HCT116 (cell line): ENCODE measurements at regions not wholly inside any gene's neighbourhood (a gene's known extent, or its start where the extent isn't known, plus 50 kb on each side); places are given as distances from the start of the nearest gene placed in this dataset.

Experiments used
- ATAC-seq: fragments of 200-7000 bp; cut with Tn5 transposase; 2 replicates; pipeline ENCODE4 v1.9.1; 2020; ENCODE audit warnings: mild to moderate bottlenecking, moderate library complexity
- BruUV-seq: library from RNA; stranded (reverse); fragments of 400-500 nt; replicated peaks from 2 replicates; lab custom pipeline; 2021; lab: Mats Ljungman, UMichigan
- CTCF ChIA-PET: fragments of 300-600 bp; sonication (Branson Sonifier 250); formaldehyde crosslinking; loops from one replicate; lab custom pipeline; 2021; ENCODE audit warnings: antibody characterized with exemption; lab: Charles Lee
- POLR2A ChIA-PET: fragments of 300-600, 350-600 bp; sonication (Branson Sonifier 250); formaldehyde crosslinking; loops from one replicate; lab custom pipeline; 2021; ENCODE audit warnings: antibody characterized with exemption; lab: Charles Lee
- RAD21 ChIA-PET, 2 experiments: fragments of 300-600 bp; sonication (Branson Sonifier 250); formaldehyde crosslinking; loops; one replicate each; lab custom pipeline; 2023; ENCODE audit warnings: low total read pairs in 2 of 2; ENCODE audit not compliant: uncharacterized antibody in 2 of 2, unreplicated experiment in 2 of 2, low non-redundant PET in 1 of 2; lab: Charles Lee
- DNase-seq: peaks from one replicate; pipeline ENCODE4 v3.0.0-alpha.2; 2010; ENCODE audit warnings: low read depth, low spot score
- H2AFZ ChIP-seq: fragments of 200-600 bp; shearing (Covaris generic), sonication (generic); 2 replicates; pipeline ENCODE4 v1.6.1; 2017; ENCODE audit warnings: low read depth, mixed run types, mixed read lengths, antibody characterized with exemption, low read length; ENCODE audit not compliant: poor library complexity, severe bottlenecking
- H3K27ac ChIP-seq: 2 replicates; pipeline ENCODE4 v1.5.1; 2012; ENCODE audit warnings: low read depth, low read length
- H3K27me3 ChIP-seq: fragments of 200-600 bp; sonication (generic); 2 replicates; pipeline ENCODE4 v1.6.1; 2016; ENCODE audit warnings: mixed run types, low read length, mixed read lengths; ENCODE audit not compliant: insufficient read depth
- H3K36me3 ChIP-seq, 2 experiments: fragments of 200-500 bp in 1 of 2; fragments of 200-600 bp in 1 of 2; sonication (Bioruptor generic) in 1 of 2; sonication (generic) in 1 of 2; 2 replicates each; pipeline versions ENCODE4 v1.5.1 to v1.6.1; 2014 to 2016; ENCODE audit warnings: low read length in 2 of 2, inconsistent platforms in 1 of 2, mixed read lengths in 1 of 2, mixed run types in 1 of 2; ENCODE audit not compliant: insufficient read depth in 2 of 2, control insufficient read depth in 1 of 2
- H3K4me1 ChIP-seq, 2 experiments: fragments of 200-600 bp in 1 of 2; sonication (generic) in 1 of 2; 2 replicates each; pipeline versions ENCODE4 v1.5.1 to v1.6.1; 2012 to 2017; ENCODE audit warnings: low read length in 2 of 2, inconsistent platforms in 1 of 2, mild to moderate bottlenecking in 1 of 2, mixed read lengths in 1 of 2, mixed run types in 1 of 2, moderate library complexity in 1 of 2; ENCODE audit not compliant: insufficient read depth in 2 of 2, control insufficient read depth in 1 of 2
- H3K4me2 ChIP-seq: fragments of 200-600 bp; sonication (generic); 2 replicates; pipeline ENCODE4 v1.6.1; 2017; ENCODE audit warnings: mixed run types, low read length, mixed read lengths
- H3K4me3 ChIP-seq, 2 experiments: fragments of 200-600 bp in 1 of 2; sonication (generic) in 1 of 2; replicated peaks in 1 of 2; 2 replicates each; pipeline ENCODE4 v1.5.1; 2011 to 2016; ENCODE audit warnings: low read length in 2 of 2, control low read depth in 1 of 2, low read depth in 1 of 2, mild to moderate bottlenecking in 1 of 2, mixed read lengths in 1 of 2, mixed run types in 1 of 2
- H3K79me2 ChIP-seq: fragments of 200-600 bp; sonication (generic); 2 replicates; pipeline ENCODE4 v1.6.1; 2017; ENCODE audit warnings: mild to moderate bottlenecking, mixed run types, low read length, moderate library complexity, mixed read lengths; ENCODE audit not compliant: insufficient read depth
- H3K9ac ChIP-seq: fragments of 200-600 bp; sonication (generic); 2 replicates; pipeline ENCODE4 v1.6.1; 2016; ENCODE audit warnings: low read length, mixed read lengths
- H3K9me2 ChIP-seq: fragments of 200-600 bp; sonication (generic), shearing (Covaris generic); 2 replicates; pipeline ENCODE4 v1.6.1; 2017; ENCODE audit warnings: mixed run types, mild to moderate bottlenecking, moderate library complexity; ENCODE audit not compliant: insufficient read depth
- H3K9me3 ChIP-seq, 2 experiments: fragments of 200-500 bp in 1 of 2; fragments of 200-600 bp in 1 of 2; sonication (Bioruptor generic) in 1 of 2; sonication (generic) in 1 of 2; 2 replicates each; pipeline ENCODE4 v1.6.1; 2014 to 2017; ENCODE audit warnings: low read length in 2 of 2, mixed read lengths in 2 of 2, inconsistent platforms in 1 of 2, low read depth in 1 of 2, mild to moderate bottlenecking in 1 of 2, mixed run types in 1 of 2, moderate library complexity in 1 of 2; ENCODE audit not compliant: control insufficient read depth in 1 of 2, insufficient read depth in 1 of 2
- H4K20me1 ChIP-seq: fragments of 200-600 bp; sonication (generic), shearing (Covaris generic); 2 replicates; pipeline ENCODE4 v1.6.1; 2017; ENCODE audit warnings: mixed run types, mild to moderate bottlenecking, moderate library complexity; ENCODE audit not compliant: insufficient read depth
- CBX3 ChIP-seq: IDR thresholded peaks from 2 replicates; pipeline ENCODE4 v1.6.1; 2012; ENCODE audit warnings: low read depth
- CEBPB ChIP-seq: IDR thresholded peaks from 2 replicates; pipeline ENCODE4 v1.6.1; 2012; ENCODE audit warnings: low read depth
- EGR1 ChIP-seq: IDR thresholded peaks from 2 replicates; pipeline ENCODE4 v1.6.1; 2012; ENCODE audit warnings: low read depth
- EZH2 ChIP-seq: fragments of 200-600 bp; sonication (generic); IDR thresholded peaks from 2 replicates; pipeline ENCODE4 v1.6.1; 2017; ENCODE audit warnings: antibody characterized with exemption, mixed run types
- FOSL1 ChIP-seq: IDR thresholded peaks from 2 replicates; pipeline ENCODE4 v1.6.1; 2012; ENCODE audit warnings: low read depth
- JUND ChIP-seq: IDR thresholded peaks from 2 replicates; pipeline ENCODE4 v1.6.1; 2012
- POLR2A ChIP-seq: IDR thresholded peaks from 2 replicates; pipeline ENCODE4 v1.7.0; 2011; ENCODE audit warnings: borderline replicate concordance; ENCODE audit not compliant: insufficient read depth, insufficient read length; ENCODE audit errors: extremely low read depth
- SP1 ChIP-seq: IDR thresholded peaks from 2 replicates; pipeline ENCODE4 v1.6.1; 2012; ENCODE audit warnings: low read depth
- YY1 ChIP-seq: IDR thresholded peaks from 2 replicates; pipeline ENCODE4 v1.6.1; 2011; ENCODE audit warnings: low read length, low read depth, moderate library complexity, mild to moderate bottlenecking; ENCODE audit not compliant: insufficient replicate concordance; ENCODE audit errors: extremely low read depth
- intact Hi-C: fragments of 100-400 bp; cut with micrococcal nuclease; formaldehyde crosslinking; loops from 2 replicates; pipeline ENCODE4 v1.10.0; 2022
- TF ChIP-seq, protein P1 (sequence below): IDR thresholded peaks from 2 replicates; pipeline ENCODE4 v1.6.1; 2011; ENCODE audit warnings: mild to moderate bottlenecking, low read length, moderate library complexity; ENCODE audit not compliant: insufficient replicate concordance; ENCODE audit errors: extremely low read depth
- TF ChIP-seq, protein P2 (sequence below): IDR thresholded peaks from 2 replicates; pipeline ENCODE4 v1.6.1; 2012
- TF ChIP-seq, protein P3 (sequence below): IDR thresholded peaks from 2 replicates; pipeline ENCODE4 v1.6.1; 2012; ENCODE audit warnings: low read depth

DNA sequence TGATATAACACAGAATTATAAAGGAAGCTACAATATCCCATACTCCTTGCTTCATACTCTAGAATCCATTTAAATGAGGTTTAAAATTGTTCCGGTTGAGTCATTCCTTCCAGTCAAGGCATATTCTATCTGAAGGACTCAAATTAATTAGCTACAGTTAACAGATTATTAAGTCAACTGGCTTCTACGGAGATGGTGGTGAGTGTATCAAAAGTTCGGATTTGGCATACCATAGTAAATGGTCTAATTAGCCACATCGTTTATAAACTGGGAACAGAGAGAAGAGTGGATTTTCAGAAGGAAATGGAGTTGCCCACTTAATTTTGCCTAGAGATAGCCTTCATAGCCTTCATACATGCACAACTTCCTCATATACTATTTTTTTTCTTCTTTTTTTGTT lies 1095.3 kb downstream of the TTLL7 start:
- BruUV-seq: no TSS peak
- no peaks in the 10 kb centered on the region for H3K36me3 ChIP-seq
- ChIA-PET POLR2A (no interaction called here), RAD21 (no interaction called here), CTCF (no interaction called here)
- no peaks in the 10 kb centered on the region for H3K27me3 ChIP-seq
- no peak for ATAC-seq
- H3K4me1 ChIP-seq: no peaks in the 10 kb centered on the region
- intact Hi-C loops: no loop called here
- H3K4me2 ChIP-seq: no peak overlapping the region
- 0 out of 4 replicates have a peak, but pooled peaks cover 0 to 3% of the 10 kb centered on the region in 2 experiments for H3K9me3 ChIP-seq
- DNase-seq: no peak
- H3K4me3 ChIP-seq: no peak overlapping the region
- no peaks in the 10 kb centered on the region for H4K20me1 ChIP-seq
- no peaks in the 10 kb centered on the region for H3K79me2 ChIP-seq
- no peak overlapping the region for H3K9ac ChIP-seq
- no peak overlapping the region for H3K27ac ChIP-seq
- TF ChIP-seq POLR2A (no peak), EGR1 (no peak), YY1 (no peak), FOSL1 (no peak), CEBPB (no peak), SP1 (no peak), CBX3 (no peak)
- TF ChIP-seq, protein P1, sequence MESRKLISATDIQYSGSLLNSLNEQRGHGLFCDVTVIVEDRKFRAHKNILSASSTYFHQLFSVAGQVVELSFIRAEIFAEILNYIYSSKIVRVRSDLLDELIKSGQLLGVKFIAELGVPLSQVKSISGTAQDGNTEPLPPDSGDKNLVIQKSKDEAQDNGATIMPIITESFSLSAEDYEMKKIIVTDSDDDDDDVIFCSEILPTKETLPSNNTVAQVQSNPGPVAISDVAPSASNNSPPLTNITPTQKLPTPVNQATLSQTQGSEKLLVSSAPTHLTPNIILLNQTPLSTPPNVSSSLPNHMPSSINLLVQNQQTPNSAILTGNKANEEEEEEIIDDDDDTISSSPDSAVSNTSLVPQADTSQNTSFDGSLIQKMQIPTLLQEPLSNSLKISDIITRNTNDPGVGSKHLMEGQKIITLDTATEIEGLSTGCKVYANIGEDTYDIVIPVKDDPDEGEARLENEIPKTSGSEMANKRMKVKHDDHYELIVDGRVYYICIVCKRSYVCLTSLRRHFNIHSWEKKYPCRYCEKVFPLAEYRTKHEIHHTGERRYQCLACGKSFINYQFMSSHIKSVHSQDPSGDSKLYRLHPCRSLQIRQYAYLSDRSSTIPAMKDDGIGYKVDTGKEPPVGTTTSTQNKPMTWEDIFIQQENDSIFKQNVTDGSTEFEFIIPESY: no peak
- TF ChIP-seq, protein P2, sequence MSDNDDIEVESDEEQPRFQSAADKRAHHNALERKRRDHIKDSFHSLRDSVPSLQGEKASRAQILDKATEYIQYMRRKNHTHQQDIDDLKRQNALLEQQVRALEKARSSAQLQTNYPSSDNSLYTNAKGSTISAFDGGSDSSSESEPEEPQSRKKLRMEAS: no peak
- H3K9me2 ChIP-seq: no peaks in the 10 kb centered on the region
- H2AFZ ChIP-seq: no peak overlapping the region

- no peak overlapping the region for H3K4me3 ChIP-seq
- 0 out of 4 replicates have a peak, but pooled peaks cover 0 to 3% of the 10 kb centered on the region in 2 experiments for H3K9me3 ChIP-seq
- no peak for DNase-seq
- no TSS peak for BruUV-seq
- RAD21 ChIA-PET: no interaction called here
- H3K79me2 ChIP-seq: no peaks in the 10 kb centered on the region
- TF ChIP-seq JUND (no peak), YY1 (no peak), EZH2 (no peak)
- TF ChIP-seq, protein P3, sequence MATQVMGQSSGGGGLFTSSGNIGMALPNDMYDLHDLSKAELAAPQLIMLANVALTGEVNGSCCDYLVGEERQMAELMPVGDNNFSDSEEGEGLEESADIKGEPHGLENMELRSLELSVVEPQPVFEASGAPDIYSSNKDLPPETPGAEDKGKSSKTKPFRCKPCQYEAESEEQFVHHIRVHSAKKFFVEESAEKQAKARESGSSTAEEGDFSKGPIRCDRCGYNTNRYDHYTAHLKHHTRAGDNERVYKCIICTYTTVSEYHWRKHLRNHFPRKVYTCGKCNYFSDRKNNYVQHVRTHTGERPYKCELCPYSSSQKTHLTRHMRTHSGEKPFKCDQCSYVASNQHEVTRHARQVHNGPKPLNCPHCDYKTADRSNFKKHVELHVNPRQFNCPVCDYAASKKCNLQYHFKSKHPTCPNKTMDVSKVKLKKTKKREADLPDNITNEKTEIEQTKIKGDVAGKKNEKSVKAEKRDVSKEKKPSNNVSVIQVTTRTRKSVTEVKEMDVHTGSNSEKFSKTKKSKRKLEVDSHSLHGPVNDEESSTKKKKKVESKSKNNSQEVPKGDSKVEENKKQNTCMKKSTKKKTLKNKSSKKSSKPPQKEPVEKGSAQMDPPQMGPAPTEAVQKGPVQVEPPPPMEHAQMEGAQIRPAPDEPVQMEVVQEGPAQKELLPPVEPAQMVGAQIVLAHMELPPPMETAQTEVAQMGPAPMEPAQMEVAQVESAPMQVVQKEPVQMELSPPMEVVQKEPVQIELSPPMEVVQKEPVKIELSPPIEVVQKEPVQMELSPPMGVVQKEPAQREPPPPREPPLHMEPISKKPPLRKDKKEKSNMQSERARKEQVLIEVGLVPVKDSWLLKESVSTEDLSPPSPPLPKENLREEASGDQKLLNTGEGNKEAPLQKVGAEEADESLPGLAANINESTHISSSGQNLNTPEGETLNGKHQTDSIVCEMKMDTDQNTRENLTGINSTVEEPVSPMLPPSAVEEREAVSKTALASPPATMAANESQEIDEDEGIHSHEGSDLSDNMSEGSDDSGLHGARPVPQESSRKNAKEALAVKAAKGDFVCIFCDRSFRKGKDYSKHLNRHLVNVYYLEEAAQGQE: no peak
- CTCF ChIA-PET: no interaction called here
- H3K36me3 ChIP-seq: no peaks in the 10 kb centered on the region
- H2AFZ ChIP-seq: no peak overlapping the region
- H3K27ac ChIP-seq: no peak overlapping the region
- intact Hi-C loops: no loop called here
- no peak overlapping the region for H3K4me2 ChIP-seq
- ATAC-seq: no peak
- no peaks in the 10 kb centered on the region for H4K20me1 ChIP-seq
- no peaks in the 10 kb centered on the region for H3K27me3 ChIP-seq
- no peaks in the 10 kb centered on the region for H3K4me1 ChIP-seq
- POLR2A ChIA-PET: no interaction called here
- H3K9ac ChIP-seq: no peak overlapping the region
- no peaks in the 10 kb centered on the region for H3K9me2 ChIP-seq
These were observed 1097.4 kb downstream of the TTLL7 start for GRCh38 chr1:82901561-82901960.
